AG04450 (cell line): ENCODE measurements at regions not wholly inside any gene's neighbourhood (a gene's known extent, or its start where the extent isn't known, plus 50 kb on each side); places are given as distances from the start of the nearest gene placed in this dataset.

Experiments used
- CTCF ChIA-PET: fragments of 300-600, 350-600 bp; formaldehyde crosslinking; extraction: SDS; loops from one replicate; lab custom pipeline; 2022; ENCODE audit warnings: antibody characterized with exemption, inconsistent platforms; lab: Charles Lee
- POLR2A ChIA-PET: fragments of 350-600 bp; formaldehyde crosslinking; extraction: SDS; loops from one replicate; lab custom pipeline; 2021; ENCODE audit warnings: antibody characterized with exemption, inconsistent platforms; lab: Yijun Ruan, JAX
- DNase-seq: peaks from one replicate; pipeline ENCODE4 v3.0.0-alpha.2; 2011; ENCODE audit warnings: low read depth, low spot score
- H3K27ac ChIP-seq: one replicate; pipeline ENCODE4 v1.5.1; 2012; ENCODE audit warnings: low read depth, low read length, control low read depth
- H3K27me3 ChIP-seq: one replicate; pipeline ENCODE4 v1.6.0; 2012; ENCODE audit warnings: low read length; ENCODE audit not compliant: control insufficient read depth, insufficient read depth
- H3K4me3 ChIP-seq: 2 replicates; pipeline ENCODE4 v1.5.1; 2011; ENCODE audit warnings: mild to moderate bottlenecking, low read depth, low read length, control low read depth
- H3K9me3 ChIP-seq: 2 replicates; pipeline ENCODE4 v1.5.1; 2012; ENCODE audit warnings: low read length; ENCODE audit not compliant: control insufficient read depth, insufficient read depth
- CTCF ChIP-seq: IDR thresholded peaks from 2 replicates; pipeline ENCODE4 v1.5.1; 2011; ENCODE audit warnings: low read depth, low read length, control low read depth, inconsistent platforms

- Histone ChIP-seq H3K9me3 (no peaks in the 10 kb centered on the region; the same call in 1 of the 2 replicates), H3K4me3 (no peak overlapping the region), H3K27me3 (no peaks in the 10 kb centered on the region), H3K27ac (no peak overlapping the region)
- no peak for TF ChIP-seq CTCF
- ChIA-PET CTCF (no interaction called here), POLR2A (no interaction called here)
- no peak for DNase-seq
These were observed 894.0 kb downstream of the DCDC2C start for GRCh38 chr2:4597400-4597799.

- no peak overlapping the region for H3K4me3 ChIP-seq
- POLR2A ChIA-PET: no interaction called here
- DNase-seq: no peak
- CTCF ChIA-PET: no interaction called here
- no peak for TF ChIP-seq CTCF
- peaks cover 3% of the 10 kb centered on the region; the same call in 1 of the 2 replicates for H3K9me3 ChIP-seq
- H3K27ac ChIP-seq: no peak overlapping the region
- H3K27me3 ChIP-seq: no peaks in the 10 kb centered on the region
These were observed 901.4 kb downstream of the DCDC2C start for GRCh38 chr2:4604767-4605166.

- Histone ChIP-seq H3K27me3 (no peaks in the 10 kb centered on the region), H3K4me3 (no peak overlapping the region), H3K27ac (no peak overlapping the region), H3K9me3 (peaks cover 35% of the 10 kb centered on the region)
- CTCF ChIA-PET: no interaction called here
- TF ChIP-seq CTCF: no peak
- POLR2A ChIA-PET: no interaction called here
- DNase-seq: no peak
These were observed 914.8 kb downstream of the DCDC2C start for GRCh38 chr2:4618141-4618540.

- H3K27me3 ChIP-seq: no peaks in the 10 kb centered on the region
- TF ChIP-seq CTCF: no peak
- POLR2A ChIA-PET: no interaction called here
- H3K27ac ChIP-seq: no peak overlapping the region
- CTCF ChIA-PET: no interaction called here
- H3K4me3 ChIP-seq: no peak overlapping the region
- no peak for DNase-seq
- peaks cover 35% of the 10 kb centered on the region for H3K9me3 ChIP-seq
These were observed 915.4 kb downstream of the DCDC2C start for GRCh38 chr2:4618630-4619228.

GRCh38 chr2:4628998-4629501 is 925.7 kb downstream of the DCDC2C start:
- Histone ChIP-seq H3K27ac (no peak overlapping the region), H3K4me3 (no peak overlapping the region), H3K9me3 (peaks cover 20% of the 10 kb centered on the region), H3K27me3 (no peaks in the 10 kb centered on the region)
- TF ChIP-seq CTCF: no peak
- ChIA-PET CTCF (no interaction called here), POLR2A (no interaction called here)
- no peak for DNase-seq
